Sciatic nerve (tissue), 2 donors: ENCODE measurements at regions not wholly inside any gene's neighbourhood (a gene's known extent, or its start where the extent isn't known, plus 50 kb on each side); places are given as distances from the start of the nearest gene placed in this dataset.

Experiments used
- ATAC-seq: fragments of 200-7000 bp; cut with Tn5 transposase; one replicate; pipeline ENCODE4 v1.9.1; 2020; ENCODE audit warnings: mild to moderate bottlenecking, moderate library complexity
- DNase-seq: peaks from one replicate; pipeline ENCODE4 v3.0.0-alpha.2; 2020; ENCODE audit warnings: low spot score
- intact Hi-C: fragments of 100-400 bp; cut with DNase I; formaldehyde crosslinking; loops from one replicate; pipeline ENCODE4 v1.14.2; 2022
- donor health status: DM: no; HTN: no; CAD: no.
- donor health status: DM: no; HTN: no; CAD: no.

DNA sequence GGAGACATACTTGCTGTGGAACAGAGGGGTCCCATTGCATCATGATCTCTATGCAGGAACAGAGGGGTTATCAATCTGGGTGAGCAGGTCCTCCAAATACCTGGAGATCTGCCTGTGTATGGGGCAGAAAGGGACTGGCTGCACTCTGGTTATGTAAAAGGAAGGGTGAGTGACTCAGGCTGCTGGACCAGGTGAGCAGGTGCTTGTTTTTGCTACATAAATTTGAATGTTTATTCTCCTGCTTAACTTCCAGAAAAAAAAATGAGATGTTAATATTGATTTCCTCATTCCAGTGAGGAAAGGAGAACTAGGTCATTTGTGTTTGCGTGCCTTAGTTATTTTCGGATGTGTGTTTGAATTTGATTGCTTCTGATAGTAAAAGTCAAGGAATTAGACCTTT lies 225.8 kb upstream of the TRAM1L1 start:
- DNase-seq (no peak), ATAC-seq (no peak)
- intact Hi-C loops: no loop called here

DNA sequence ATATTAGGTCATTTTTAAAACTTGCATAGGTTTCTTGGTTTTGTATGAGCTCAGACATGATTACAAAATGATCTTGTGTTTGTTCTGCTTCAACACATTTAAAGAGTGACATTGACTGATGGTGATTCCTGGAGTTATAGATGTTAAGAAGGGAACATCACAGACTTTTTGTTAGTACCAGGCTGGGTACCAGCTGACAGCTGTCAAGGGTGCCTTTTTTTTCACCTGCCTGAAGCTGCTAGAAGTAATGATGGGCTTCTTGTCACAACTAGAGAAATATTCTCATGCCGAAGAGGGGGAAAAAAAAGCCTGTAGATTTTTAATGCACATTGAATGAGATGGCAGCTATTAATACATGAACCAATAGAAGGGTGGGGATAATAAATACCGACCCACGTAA lies 226.6 kb upstream of the TRAM1L1 start:
- no peak for ATAC-seq
- no peak for DNase-seq
- intact Hi-C loops: no loop called here

DNA sequence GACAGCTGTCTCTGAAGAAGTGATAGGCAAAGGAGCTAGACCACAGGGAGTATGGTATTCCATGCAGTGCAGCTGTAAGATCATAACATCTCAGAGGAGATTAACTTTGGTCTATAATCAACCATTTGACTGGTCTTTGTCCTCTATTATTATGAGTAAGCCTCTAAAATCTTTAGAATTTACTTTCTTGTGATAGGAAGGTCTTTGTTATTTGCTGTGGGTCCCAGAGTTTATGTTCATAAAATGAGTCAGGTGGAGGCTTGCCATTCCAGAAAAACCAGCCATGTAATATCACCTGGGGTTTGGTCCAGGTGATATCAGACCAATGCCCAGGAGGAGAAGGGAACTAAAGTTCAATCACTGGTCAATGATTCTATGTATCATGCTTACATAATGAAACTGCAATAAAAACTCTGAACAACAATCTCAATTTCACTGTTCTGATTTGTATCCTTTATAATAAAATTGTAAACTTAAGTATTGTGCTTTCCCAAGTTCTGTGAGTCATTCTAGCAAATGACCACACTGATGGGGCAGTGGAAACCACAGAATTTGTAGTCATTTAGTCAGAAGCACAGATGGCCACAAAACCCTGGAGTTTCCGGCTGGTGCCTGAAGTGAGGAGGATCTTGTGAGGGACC lies 239.6 kb upstream of the TRAM1L1 start:
- no peak for DNase-seq
- ATAC-seq: no peak
- intact Hi-C loops: no loop called here

DNA sequence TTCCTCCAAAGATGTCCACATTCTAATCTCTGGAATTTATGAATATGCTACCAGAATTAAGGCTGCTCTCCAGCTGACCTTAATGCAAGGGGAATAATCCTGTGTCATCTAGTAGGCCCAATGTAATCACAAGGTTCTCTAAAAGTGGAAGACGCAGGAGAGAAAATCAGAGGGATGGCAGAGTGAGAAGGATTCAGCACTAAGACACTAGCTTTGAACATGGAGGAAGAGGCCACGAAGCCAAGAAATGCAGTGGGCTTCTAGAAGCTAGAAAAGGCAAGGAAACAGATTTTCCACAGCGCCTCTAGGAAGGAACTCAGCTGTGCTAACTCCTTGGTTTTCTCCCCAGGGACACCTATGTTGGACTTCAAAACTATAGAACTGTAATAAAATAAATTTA lies 240.7 kb upstream of the TRAM1L1 start:
- intact Hi-C loops: no loop called here
- DNase-seq (no peak), ATAC-seq (no peak)

DNA sequence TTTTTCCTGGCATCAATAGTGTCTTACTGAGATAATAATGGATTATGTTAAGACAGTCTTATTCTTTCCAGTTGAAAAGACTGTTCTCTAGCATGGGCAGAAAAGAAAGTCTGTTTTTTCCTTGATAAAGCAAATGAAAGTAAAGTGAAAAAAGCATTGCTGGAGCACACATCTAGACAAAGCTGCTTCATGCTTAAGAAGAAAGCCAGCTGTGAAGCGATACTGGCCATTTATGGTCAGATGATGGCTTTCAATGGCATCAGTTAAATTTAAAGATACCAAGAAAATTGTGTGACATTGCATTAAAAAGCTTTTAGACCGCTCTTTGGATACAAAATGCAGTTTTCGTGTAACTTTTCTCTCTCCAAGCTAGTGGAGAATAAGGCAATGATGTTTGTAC lies 242.1 kb upstream of the TRAM1L1 start:
- DNase-seq: no peak
- intact Hi-C loops: no loop called here
- no peak for ATAC-seq

DNA sequence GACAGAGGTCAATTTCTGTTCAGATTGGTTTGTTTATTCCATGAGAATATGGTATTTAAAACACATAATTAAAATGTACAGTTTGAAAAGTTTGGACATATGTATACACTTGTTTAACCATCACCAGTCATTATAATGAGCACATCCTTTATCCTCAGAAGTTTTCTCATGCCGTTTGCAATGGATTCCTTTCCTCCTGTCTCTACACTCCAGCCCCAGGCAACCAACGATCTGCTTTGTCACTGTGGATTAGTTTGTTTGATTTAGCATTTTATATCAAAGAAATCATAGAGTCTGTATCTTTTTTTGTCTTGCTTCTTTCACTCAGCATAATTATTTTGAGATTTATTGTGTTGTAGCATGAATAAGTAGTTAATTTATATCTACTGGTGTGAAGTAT lies 243.0 kb upstream of the TRAM1L1 start:
- DNase-seq (no peak), ATAC-seq (no peak)
- intact Hi-C loops: no loop called here

DNA sequence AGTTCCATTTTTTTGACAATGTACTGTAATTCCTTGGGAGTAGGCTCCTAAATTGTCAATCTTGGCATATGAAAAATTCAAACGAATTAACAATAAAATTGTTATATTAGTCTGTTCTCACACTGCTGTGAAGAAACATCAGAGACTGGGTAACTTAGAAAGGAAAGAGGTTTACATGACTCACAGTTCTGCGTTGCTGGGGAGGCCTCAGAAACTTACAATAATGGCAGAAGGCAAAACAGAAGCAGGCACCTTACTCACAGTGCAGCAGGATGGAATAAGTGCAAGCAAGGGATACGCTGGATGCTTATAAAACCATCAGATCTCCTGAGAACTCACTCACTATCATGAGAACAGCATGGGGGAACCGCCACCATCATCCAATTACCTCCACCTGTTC lies 246.4 kb upstream of the TRAM1L1 start:
- intact Hi-C loops: no loop called here
- DNase-seq (no peak), ATAC-seq (no peak)

DNA sequence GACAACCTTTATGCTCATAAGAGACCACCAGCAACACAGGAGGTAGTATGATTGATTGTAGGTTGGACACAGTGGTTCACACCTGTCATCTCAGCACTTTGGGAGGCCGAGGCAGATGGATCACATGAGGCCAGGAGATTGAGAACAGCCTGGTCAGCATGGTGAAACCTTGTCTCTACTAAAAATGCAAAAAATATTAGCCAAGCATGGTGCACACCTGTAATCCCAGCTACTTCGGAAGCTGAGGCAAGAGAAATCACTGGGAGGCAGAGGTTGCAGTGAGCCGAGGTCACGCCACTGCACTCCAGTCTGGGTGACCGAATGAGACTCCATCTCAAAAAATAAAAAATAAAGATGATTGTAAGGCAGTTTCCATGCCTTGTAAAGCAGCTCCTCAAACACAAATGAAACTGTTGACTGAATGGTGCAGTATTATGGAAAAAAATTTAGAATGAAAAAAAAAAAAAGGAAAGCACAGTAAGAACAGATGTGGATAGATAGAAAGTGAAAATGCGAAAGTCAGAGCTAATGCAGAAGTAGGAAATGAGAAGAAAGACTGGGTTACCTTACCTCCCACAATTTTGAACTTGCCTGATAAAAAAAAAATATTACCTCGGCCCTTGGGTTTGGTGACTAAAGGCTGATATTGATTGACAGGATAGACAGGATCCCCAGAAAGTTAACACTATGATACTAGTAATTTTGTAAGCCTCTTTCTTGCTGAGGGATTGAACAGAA lies 249.2 kb upstream of the TRAM1L1 start:
- DNase-seq (no peak), ATAC-seq (no peak)
- intact Hi-C loops: no loop called here

DNA sequence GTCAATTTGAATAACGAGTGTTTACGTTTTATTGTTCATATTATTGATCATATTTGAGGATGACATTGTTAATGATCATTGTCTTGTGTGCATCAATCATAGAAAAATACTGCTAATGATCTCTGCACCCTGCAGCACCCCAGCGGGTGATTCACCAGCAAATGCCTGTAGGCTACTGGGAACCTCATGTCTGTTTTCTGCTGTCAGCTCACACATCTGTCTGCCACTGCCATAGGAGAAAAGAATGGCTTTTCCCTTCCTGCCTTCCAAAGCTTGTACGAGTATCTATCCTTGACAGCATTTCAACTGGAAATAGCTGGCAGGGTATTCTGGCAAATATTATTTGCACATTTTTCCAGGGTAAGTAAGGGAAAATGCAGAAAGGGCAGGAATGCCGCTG lies 272.1 kb upstream of the TRAM1L1 start:
- intact Hi-C loops: no loop called here
- ATAC-seq (no peak), DNase-seq (no peak)

DNA sequence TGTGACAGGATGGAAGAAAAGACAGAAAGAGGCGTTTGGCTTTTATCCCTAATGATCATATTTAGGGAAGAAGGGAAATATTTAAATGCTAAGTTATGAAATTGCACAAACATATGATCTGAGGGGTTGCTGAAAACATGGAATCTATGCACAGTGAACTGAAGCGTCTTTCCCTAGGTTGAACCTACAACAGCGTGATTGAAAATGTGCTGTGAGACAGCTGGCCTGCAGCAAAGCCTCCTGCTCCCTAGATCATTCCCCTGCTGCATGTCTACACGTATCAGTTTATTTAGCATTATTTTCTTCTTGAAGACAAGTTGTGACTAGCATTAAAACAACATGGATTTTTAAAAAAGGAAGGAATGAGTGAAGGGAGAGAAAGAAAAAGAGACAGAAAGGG lies 272.5 kb upstream of the TRAM1L1 start:
- ATAC-seq (no peak), DNase-seq (no peak)
- intact Hi-C loops: no loop called here

DNA sequence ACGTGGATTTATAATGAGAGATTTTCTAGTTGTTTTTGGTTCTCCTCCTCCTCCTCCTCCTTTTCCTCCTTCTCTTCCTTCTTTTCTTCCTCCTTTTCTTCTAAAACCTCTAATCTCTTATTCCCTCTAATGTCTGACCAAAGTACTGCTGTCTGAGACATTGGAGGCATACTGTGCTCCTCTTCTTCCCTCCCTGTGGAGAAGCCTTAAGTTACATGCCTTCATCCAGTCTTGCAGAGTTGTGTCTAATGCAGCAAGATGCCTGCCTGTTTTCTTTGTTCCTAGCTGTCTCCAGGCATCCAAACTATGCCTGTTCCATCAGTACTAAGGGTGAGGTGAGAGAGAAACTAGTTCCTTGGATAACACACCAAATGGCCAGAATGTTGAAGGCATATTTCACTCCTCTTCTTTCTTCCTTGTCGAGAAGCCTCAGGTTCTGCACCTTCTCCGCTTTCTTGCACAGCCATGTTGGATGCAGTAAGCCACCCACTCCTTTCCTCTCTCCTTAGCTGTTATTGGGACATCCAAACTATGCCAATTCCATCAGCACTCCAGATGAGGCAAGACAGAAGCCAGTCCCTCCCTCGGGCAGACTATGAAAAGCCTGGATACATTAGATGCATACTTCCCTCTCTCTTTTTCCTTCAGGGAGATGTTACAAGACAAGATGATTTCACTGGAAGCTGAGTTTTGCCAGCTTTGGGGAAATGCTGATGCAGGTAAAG lies 285.7 kb upstream of the TRAM1L1 start:
- DNase-seq (no peak), ATAC-seq (no peak)
- intact Hi-C loops: no loop called here

DNA sequence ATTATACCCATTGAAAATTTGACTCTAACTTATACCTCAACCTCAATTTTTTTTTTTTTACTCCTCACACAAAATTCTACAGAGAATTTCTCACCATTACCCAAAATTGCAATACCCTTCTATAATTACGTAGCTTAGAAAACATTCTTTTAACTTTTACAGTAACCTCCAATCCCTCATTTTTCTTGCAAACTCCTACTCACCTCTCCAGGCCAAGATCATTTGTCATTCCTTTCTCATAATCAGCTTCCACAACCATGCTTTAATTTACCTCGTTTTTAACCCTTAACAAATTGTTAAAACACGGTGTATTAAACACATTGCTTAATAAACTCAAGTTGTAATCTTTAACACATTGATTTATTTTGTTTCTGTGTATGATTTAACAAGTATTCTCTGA lies 289.7 kb upstream of the TRAM1L1 start:
- ATAC-seq (no peak), DNase-seq (no peak)
- intact Hi-C loops: no loop called here

DNA sequence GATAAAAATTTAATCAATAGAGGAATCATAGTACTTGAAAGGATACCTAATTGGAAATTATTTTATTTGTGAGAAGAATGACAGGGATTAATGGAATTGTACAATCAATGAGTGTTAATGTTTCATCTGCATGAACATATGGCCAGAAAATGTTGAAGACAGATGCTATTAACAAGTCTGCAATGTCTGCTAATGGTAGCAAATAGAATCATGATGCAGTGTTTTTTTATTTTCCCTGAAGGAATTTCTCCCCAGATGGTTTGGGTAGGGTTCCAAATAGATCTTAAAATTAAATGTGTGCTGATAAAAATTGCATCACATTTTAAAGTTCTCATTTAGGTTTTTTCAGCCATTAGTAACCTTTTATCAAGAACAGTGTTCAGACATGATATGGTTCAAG lies 291.3 kb upstream of the TRAM1L1 start:
- ATAC-seq (no peak), DNase-seq (no peak)
- intact Hi-C loops: no loop called here

DNA sequence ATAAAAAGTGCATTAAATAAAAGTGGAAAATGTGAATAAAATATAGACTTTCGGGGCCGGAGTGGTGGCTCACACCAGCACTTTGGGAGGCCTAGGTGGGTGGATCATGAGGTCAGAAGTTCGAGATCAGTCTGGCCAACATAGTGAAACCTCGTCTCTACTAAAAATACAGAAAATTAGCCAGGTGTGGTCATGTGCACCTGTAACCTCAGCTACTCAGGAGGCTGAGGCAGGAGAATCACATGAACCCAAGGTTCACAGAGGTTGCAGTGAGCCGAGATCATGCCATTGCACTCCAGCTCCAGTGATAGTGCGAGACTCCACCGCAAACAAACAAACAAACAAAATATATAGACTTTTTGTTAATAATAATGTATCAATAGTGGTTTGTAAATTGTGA lies 293.6 kb upstream of the TRAM1L1 start:
- DNase-seq (no peak), ATAC-seq (no peak)
- intact Hi-C loops: no loop called here

DNA sequence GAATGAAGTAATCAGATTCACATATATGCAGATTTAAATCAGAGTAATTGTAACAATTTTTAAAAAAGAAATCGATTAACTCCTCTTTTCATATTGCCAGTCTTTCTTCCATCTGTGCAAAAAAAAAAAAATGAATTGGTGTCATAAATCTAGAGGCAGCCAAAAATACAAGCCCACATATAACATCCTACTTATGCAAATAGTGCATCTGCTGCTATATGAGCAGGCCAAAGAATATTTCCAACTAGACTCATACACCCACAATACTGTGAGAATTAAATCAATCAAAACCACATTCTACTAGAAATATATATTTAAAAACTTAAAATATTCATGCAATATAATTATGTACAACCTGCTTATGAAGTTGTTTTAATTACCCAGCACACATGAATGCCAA lies 298.1 kb upstream of the TRAM1L1 start:
- no peak for ATAC-seq
- no peak for DNase-seq
- intact Hi-C loops: no loop called here

DNA sequence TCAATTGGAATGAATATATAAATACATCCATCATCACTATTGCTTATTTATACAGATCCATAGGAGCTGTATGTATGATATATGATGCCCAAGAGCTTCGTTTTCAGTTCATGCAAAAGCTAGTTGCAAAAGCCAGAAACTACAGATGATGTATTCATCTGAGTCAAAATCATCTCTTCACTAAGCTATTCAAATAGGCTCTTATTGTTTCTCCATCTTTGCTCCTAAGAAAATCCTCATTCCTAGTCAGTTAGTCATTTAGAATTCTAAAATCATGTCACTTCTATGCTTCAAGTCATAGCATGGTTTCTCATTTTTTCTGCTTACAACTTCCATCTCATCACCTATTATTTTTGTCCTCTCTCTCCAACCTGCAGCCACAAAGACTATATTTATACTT lies 300.1 kb upstream of the TRAM1L1 start:
- DNase-seq (no peak), ATAC-seq (no peak)
- intact Hi-C loops: no loop called here

DNA sequence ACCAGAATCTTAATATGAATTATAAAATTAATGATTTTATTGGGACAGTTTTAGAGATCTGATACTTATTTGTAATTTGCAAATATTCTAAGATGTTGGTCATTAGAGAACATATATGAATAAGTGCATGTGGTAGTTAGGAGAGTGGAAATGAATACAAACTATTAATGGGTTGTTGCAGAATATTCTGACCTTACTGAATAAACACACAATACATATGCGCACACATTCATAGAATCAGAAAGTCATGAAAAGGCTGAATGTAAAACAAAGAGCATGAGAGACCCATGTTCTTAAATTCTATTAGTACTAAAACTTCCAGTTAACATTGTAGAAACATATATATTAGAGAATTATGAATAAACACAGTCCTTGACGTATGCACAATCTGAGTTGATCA lies 301.7 kb upstream of the TRAM1L1 start:
- intact Hi-C loops: no loop called here
- DNase-seq (no peak), ATAC-seq (no peak)

DNA sequence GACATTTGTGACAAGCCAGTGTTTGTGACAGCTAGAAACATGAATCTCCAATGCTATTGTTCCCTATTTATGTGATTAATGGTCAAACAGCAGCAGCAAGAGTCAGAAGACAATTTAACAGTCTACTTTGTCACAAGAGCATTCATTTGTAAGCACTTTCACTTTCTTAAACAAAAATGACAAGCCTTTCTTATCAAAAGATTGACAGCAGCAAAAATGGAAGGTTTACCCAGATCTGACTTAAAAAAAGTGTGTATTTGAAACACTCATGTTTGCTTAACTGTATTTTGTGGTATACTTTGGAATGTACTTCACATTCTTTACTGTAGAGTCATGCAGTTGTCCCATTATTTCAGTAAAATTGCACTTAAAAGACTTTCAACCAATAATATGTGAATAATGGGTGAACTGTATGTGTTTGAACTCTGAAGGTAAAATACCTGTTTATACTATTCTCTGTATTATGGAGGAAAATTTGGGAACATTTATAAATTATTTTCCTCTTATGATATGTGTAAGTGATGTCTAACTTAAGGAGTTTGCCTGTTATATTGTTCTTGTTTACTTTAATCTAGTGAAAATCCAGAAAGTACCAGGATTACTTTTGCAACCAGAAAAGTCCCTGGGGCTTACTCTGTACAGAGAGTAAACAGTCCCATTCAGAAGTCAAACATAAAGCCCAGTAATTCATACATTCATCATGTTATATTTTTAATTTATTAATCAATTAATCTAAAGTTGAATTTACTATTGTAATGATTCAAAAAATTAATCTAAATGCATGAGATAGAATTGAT lies 314.9 kb upstream of the TRAM1L1 start:
- no peak for DNase-seq
- ATAC-seq: no peak
- intact Hi-C loops: no loop called here

DNA sequence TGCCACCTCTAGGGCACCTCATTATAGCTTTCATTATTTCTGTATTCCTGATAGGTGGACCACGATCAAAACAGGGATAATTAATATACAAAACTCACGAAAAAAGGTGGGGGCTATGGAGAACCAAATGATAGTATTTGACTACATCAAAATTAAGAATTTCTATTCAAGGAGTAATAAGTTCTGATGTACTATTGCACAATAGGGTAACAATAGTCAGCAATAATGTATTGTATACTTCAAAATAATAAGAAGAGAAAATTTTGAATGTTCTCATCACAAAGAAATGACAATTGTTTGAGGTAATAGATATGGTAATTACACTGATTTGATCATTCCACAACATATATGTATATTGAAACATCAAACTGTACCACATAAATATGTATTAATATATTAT lies 327.3 kb upstream of the TRAM1L1 start:
- ATAC-seq: no peak
- intact Hi-C loops: no loop called here
- no peak for DNase-seq

DNA sequence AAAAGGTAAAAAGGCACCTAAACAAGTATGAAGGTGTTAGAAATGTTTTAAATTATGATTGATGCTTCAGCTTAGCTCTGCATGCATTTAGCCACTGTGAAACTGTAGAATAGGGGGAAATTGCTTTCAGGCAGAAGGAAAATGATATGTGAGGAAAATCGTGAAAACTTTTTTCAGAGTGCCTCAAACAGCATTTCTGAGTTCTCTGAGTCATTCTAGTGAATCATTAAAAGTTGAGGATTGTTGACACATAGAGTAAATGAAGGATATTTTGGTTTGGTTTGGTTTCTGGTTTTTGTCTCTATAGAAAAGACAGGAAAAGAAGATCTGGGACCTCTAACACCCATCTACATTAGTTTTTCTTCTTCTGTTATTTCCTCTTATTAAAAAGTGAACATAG lies 332.5 kb upstream of the TRAM1L1 start:
- ATAC-seq: no peak
- DNase-seq: no peak
- intact Hi-C loops: no loop called here
